Right hindlimb (tissue), 1 donor: ENCODE measurements at regions not wholly inside any gene's neighbourhood (a gene's known extent, or its start where the extent isn't known, plus 50 kb on each side); places are given as distances from the start of the nearest gene placed in this dataset.

Experiments used
- DNase-seq: peaks from one replicate; pipeline ENCODE4 v3.0.0-alpha.2; 2018

DNA sequence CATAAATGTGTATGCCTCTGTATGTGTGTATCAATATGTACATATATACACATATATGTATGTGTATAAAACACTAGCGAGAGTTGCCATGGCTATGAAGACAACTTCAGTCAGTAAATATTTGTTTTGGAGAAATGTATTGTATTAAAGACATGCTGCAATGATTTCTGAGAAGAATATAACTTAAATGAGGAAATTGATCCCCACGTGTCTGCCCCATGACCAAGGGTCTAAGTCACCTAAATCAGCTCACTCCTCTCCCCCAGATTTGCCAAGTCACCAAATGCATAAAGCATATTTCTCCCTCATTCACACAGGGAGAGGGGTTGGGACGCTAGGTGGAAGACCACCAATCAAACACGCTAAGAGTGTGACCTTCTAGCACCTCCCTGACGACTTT, 58.3 kb upstream of the LYST start:
- DNase-seq = no peak

GRCh38 chr1:235923466-235924021, 56.8 kb upstream of the LYST start:
- DNase-seq = no peak

DNA sequence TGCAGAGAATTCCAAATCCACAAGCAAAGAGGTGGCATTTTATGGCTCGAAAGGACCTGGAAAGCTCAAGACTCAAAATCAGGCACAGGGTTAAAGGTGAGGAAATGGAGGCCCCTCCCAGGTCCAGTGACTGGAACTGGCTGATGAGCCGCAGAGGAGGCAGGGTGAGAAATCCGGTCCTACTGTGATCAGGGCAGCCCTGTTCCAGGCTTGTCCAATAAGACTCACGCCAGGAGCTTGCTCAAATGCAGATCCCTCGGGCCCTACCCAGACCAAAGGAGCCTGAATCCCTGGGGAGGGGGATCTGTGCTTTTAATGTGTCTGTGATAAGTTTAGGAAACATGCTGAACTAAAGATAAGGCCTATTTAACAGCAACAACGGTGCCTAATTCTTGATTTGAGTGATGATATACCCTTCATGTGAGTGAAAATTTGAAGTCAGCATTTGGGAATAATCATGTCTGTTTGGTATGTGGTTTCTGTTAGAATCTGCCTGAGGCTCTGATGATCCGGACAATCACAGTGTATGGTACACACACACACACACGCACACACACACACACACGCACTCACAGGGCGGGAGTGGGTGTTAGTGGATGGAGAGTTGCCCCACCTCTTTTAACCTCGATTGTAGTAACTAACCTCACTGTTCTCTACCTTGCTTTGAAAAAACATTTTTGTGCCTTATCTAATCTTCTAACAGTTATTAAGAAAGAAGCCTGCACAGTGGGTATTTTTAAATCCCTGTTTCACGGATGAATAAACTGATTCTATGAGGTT, 54.1 kb upstream of the LYST start:
- DNase-seq = no peak

DNA sequence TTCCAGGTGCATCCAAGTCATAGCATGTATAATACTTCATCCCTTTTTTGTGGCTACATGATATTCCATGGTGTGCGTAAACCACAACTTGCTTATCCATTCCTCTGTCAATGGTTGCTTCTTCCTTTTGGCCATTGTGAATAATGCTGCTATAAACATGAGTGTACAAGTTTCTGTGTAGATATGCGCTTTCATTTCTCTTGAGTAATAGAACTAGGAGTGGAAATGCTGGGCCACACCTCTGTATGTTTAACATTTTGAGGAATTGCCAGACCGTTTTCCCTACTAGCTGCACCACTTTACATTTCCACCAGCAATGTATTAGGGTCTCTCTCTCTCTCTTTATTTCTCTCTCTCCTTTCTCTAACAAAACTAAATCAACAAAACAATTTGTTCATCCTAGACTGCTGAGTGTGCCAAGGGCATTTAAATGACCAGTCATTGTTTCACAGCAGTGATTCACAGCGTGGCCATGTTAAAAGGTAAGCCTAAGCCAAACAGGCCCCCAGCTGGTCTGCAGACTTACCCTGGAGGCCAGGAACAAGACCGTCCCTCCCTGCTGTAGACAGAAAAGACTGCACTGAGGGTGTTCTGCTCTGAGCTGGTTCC, 53.2 kb upstream of the LYST start:
- no peak for DNase-seq

DNA sequence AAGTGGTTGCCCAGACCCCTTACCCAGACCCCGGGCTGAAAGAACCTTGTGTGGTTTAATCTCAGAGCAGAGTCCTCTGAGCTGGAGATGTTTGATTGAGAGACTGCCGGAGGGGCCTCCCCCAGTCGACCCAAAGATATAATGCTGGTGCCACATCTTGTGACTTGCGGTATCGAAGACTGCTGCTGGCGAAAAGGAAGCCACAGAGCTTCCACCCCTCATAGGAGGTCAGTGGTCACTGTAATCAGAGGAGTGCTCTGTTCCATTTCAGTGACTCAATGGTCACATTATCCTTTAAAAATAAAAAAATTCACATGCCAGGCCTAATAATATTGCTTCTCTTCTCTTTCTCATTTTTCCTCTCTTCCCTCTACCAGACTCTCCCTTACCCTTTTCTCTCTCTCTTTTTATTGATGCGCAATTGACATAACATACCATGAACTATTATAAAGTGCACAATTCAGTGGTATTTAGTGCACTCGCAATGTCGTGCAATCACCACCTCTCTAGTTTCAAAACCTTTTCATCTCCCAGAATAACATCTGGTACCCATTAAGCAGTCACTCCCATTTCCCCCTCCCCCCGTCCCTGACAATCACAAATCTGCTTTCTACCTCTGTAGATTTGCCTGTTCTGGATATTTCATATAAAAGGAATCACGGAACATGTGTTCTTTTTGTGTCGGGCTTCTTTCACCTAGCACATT, 52.6 kb upstream of the LYST start:
- no peak for DNase-seq

DNA sequence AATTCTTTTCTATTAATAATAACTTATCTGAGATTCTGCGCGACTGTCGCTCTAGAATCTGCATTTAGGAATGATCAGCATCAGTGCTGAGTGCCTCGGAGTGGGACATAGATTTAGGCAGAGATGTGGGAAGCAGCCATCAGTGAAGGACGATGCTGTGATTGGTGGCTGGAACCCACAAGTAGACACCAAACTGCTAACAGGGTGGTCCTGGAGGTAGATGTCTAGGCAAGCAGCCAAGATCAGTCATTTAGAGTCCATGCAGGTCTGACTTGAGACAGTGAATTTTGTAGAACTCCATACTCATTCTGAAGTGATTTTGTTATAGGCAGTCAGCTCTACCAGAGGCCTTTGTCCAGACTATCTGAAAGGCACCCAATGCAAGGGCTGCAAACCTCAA, 51.8 kb upstream of the LYST start:
- DNase-seq = no peak

GRCh38 chr1:235918032-235918431, 51.3 kb upstream of the LYST start:
- DNase-seq = no peak

DNA sequence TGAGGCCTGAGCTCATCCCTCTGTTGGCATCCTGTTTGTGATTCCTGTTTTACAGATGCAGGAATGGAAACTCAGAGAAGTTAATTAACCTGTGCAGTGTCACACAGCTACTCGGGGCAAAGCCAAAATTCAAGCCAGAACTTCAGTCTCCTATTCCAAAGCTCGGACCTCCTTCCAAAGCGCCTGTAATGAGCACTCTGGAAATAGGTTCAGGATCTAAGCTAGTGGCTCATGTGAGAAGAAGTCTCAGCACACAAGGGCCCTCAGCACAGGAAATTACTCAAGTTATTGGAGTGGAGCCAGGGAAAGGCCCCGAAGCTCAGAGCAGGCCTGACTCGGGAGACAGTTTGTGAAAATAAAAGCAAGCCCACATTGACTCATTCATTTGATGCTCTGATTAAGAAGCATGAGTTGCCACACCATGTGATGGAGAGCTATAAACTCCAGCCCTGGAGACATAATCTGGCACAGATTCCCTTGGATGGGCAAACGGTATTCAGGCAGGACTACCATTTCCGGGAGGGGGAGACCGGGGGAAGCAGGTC, 50.6 kb upstream of the LYST start:
- peak; percentile 72 for DNase-seq
